OCI-LY1 (cell line): ENCODE measurements at regions not wholly inside any gene's neighbourhood (a gene's known extent, or its start where the extent isn't known, plus 50 kb on each side); places are given as distances from the start of the nearest gene placed in this dataset.

Source experiments
- H2AFZ ChIP-seq: fragments of 200-600 bp; sonication (generic), shearing (Covaris generic); 2 replicates; pipeline ENCODE4 v1.6.0; 2014; ENCODE audit warnings: antibody characterized with exemption, mild to moderate bottlenecking, low read length
- H3F3A ChIP-seq: fragments of 200-600 bp; sonication (generic), shearing (Covaris generic); 2 replicates; pipeline ENCODE4 v1.6.0; 2014; ENCODE audit warnings: mild to moderate bottlenecking, antibody characterized with exemption, low read length, moderate library complexity; ENCODE audit not compliant: insufficient read depth
- H3K27ac ChIP-seq: fragments of 200-600 bp; sonication (generic); 2 replicates; pipeline ENCODE4 v1.5.1; 2014; ENCODE audit warnings: low read length, mixed run types, mild to moderate bottlenecking, low read depth; ENCODE audit not compliant: poor library complexity, severe bottlenecking
- H3K27me3 ChIP-seq: fragments of 200-600 bp; sonication (generic); 2 replicates; pipeline ENCODE4 v1.6.0; 2014; ENCODE audit warnings: antibody characterized with exemption, mild to moderate bottlenecking, low read length, moderate library complexity; ENCODE audit not compliant: insufficient read depth
- H3K36me3 ChIP-seq: fragments of 200-600 bp; sonication (generic); 2 replicates; pipeline ENCODE4 v1.6.1; 2014; ENCODE audit warnings: mild to moderate bottlenecking, antibody characterized with exemption, low read length, moderate library complexity, mixed read lengths; ENCODE audit not compliant: insufficient read depth
- H3K4me1 ChIP-seq: fragments of 200-600 bp; sonication (generic); 2 replicates; pipeline ENCODE4 v1.5.1; 2014; ENCODE audit warnings: mild to moderate bottlenecking, low read length, moderate library complexity; ENCODE audit not compliant: insufficient read depth, severe bottlenecking
- H3K4me2 ChIP-seq: fragments of 200-600 bp; sonication (generic), shearing (Covaris generic); 2 replicates; pipeline ENCODE4 v1.6.1; 2014; ENCODE audit warnings: low read length
- H3K4me3 ChIP-seq: fragments of 200-600 bp; sonication (generic); 2 replicates; pipeline ENCODE4 v1.5.1; 2014; ENCODE audit warnings: low read length, low read depth, mild to moderate bottlenecking, mixed read lengths; ENCODE audit not compliant: poor library complexity, severe bottlenecking
- H3K79me2 ChIP-seq: fragments of 200-600 bp; shearing (Covaris generic); 2 replicates; pipeline ENCODE4 v1.6.1; 2016; ENCODE audit warnings: mixed run types, low read length, mixed read lengths; ENCODE audit not compliant: insufficient read depth
- H3K9ac ChIP-seq: fragments of 200-600 bp; sonication (generic), shearing (Covaris generic); 2 replicates; pipeline ENCODE4 v1.6.1; 2014; ENCODE audit warnings: mild to moderate bottlenecking, low read length, mixed read lengths
- H3K9me2 ChIP-seq: fragments of 200-600 bp; sonication (generic), shearing (Covaris generic); 2 replicates; pipeline ENCODE4 v1.6.1; 2014; ENCODE audit warnings: low read depth, mild to moderate bottlenecking, low read length, mixed read lengths
- H3K9me3 ChIP-seq: fragments of 200-600 bp; shearing (Covaris generic); 2 replicates; pipeline ENCODE4 v1.6.1; 2014; ENCODE audit warnings: low read length, mixed read lengths
- H4K20me1 ChIP-seq: fragments of 200-600 bp; sonication (generic), shearing (Covaris generic); 2 replicates; pipeline ENCODE4 v1.6.0; 2016; ENCODE audit warnings: mild to moderate bottlenecking, low read length; ENCODE audit not compliant: insufficient read depth
- CTCF ChIP-seq: fragments of 200-600 bp; sonication (generic), shearing (Covaris generic); IDR thresholded peaks from 2 replicates; pipeline ENCODE4 v1.5.1; 2017; ENCODE audit warnings: mild to moderate bottlenecking, antibody characterized with exemption, low read length, moderate library complexity, mixed read lengths
- EZH2 ChIP-seq: fragments of 200-600 bp; sonication (generic), shearing (Covaris generic); IDR thresholded peaks from 2 replicates; pipeline ENCODE4 v1.8.0; 2017; ENCODE audit warnings: borderline replicate concordance, mixed run types, mild to moderate bottlenecking, antibody characterized with exemption, low read length, moderate library complexity, mixed read lengths

GRCh38 chr11:95559899-95560298, 229.7 kb downstream of the FAM76B start:
- TF ChIP-seq EZH2 (no peak), CTCF (no peak)
- Histone ChIP-seq H3K36me3 (no peaks in the 10 kb centered on the region), H4K20me1 (no peaks in the 10 kb centered on the region), H2AFZ (no peak overlapping the region), H3K9me2 (no peaks in the 10 kb centered on the region), H3K4me1 (no peaks in the 10 kb centered on the region), H3K4me3 (no peak overlapping the region), H3K79me2 (no peaks in the 10 kb centered on the region), H3F3A (no peaks in the 10 kb centered on the region), H3K27me3 (no peaks in the 10 kb centered on the region), H3K27ac (no peak overlapping the region), H3K9ac (no peak overlapping the region), H3K4me2 (no peak overlapping the region), H3K9me3 (no peaks in the 10 kb centered on the region)

GRCh38 chr11:95557376-95557775, 232.2 kb downstream of the FAM76B start:
- no peak overlapping the region for H3K27ac ChIP-seq
- no peaks in the 10 kb centered on the region for H3K27me3 ChIP-seq
- H4K20me1 ChIP-seq: no peaks in the 10 kb centered on the region
- no peaks in the 10 kb centered on the region for H3K9me3 ChIP-seq
- H3K4me1 ChIP-seq: no peaks in the 10 kb centered on the region
- no peak overlapping the region for H3K4me3 ChIP-seq
- no peaks in the 10 kb centered on the region for H3F3A ChIP-seq
- no peak overlapping the region for H3K4me2 ChIP-seq
- H3K36me3 ChIP-seq: no peaks in the 10 kb centered on the region
- H3K9ac ChIP-seq: no peak overlapping the region
- no peak overlapping the region for H2AFZ ChIP-seq
- TF ChIP-seq EZH2 (no peak), CTCF (no peak)
- H3K9me2 ChIP-seq: no peaks in the 10 kb centered on the region
- no peaks in the 10 kb centered on the region for H3K79me2 ChIP-seq

- Histone ChIP-seq H3F3A (no peaks in the 10 kb centered on the region), H3K36me3 (no peaks in the 10 kb centered on the region), H3K9me3 (no peaks in the 10 kb centered on the region), H3K4me2 (no peak overlapping the region), H3K79me2 (no peaks in the 10 kb centered on the region), H3K9me2 (no peaks in the 10 kb centered on the region), H3K27ac (no peak overlapping the region), H3K4me1 (no peaks in the 10 kb centered on the region), H2AFZ (no peak overlapping the region), H3K4me3 (no peak overlapping the region), H4K20me1 (no peaks in the 10 kb centered on the region), H3K27me3 (no peaks in the 10 kb centered on the region), H3K9ac (no peak overlapping the region)
- TF ChIP-seq CTCF (no peak), EZH2 (no peak)
Measured at GRCh38 chr11:95556342-95557163, 233.0 kb downstream of the FAM76B start.
